T-cell (primary cell): ENCODE measurements at regions not wholly inside any gene's neighbourhood (a gene's known extent, or its start where the extent isn't known, plus 50 kb on each side); places are given as distances from the start of the nearest gene placed in this dataset.

Source experiments
- ATAC-seq, 4 experiments: fragments of 200-7000 bp in 3 of 4; fragments of 150-1000 bp in 1 of 4; cut with Tn5 transposase; replicated peaks in 1 of 4; 1 replicate in 3 of 4; 2 replicates in 1 of 4; pipeline ENCODE4 v1.10.0; 2021; ENCODE audit warnings: moderate library complexity in 3 of 4, mild to moderate bottlenecking in 2 of 4, moderate number of reproducible peaks in 1 of 4
- CTCF ChIA-PET, 2 donors: fragments of 300-600 bp; sonication (Branson Sonifier 250); formaldehyde crosslinking; loops; one replicate each; lab custom pipeline; 2022; ENCODE audit warnings: antibody characterized with exemption in 2 of 2; lab: Charles Lee
- POLR2A ChIA-PET, 2 donors: fragments of 300-600 bp; sonication (Branson Sonifier 250); formaldehyde crosslinking; loops; one replicate each; lab custom pipeline; 2022; ENCODE audit warnings: antibody characterized with exemption in 2 of 2; lab: Charles Lee
- DNase-seq, 35 experiments: peaks; one replicate each; pipeline versions ENCODE4 v3.0.0 to v3.0.0-alpha.2; 2013 to 2023
- H3K27ac ChIP-seq: one replicate; pipeline ENCODE4 v1.5.1; 2013; ENCODE audit warnings: low read length
- H3K27me3 ChIP-seq, 2 experiments: replicated peaks in 1 of 2; 1 replicate in 1 of 2; 2 replicates in 1 of 2; pipeline versions ENCODE4 v1.6.1 to v1.7.0; 2013; ENCODE audit warnings: low read length in 1 of 2, mixed read lengths in 1 of 2; ENCODE audit not compliant: control insufficient read depth in 2 of 2, insufficient read depth in 2 of 2; ENCODE audit errors: extremely low read depth in 1 of 2
- H3K36me3 ChIP-seq, 2 donors: 1 replicate in 1 of 2; 2 replicates in 1 of 2; pipeline versions ENCODE4 v1.6.1 to v1.7.0; 2013; ENCODE audit warnings: low read length in 1 of 2; ENCODE audit not compliant: control insufficient read depth in 2 of 2, insufficient read depth in 1 of 2; ENCODE audit errors: extremely low read depth in 1 of 2
- H3K4me1 ChIP-seq, 2 experiments: 1 replicate in 1 of 2; 2 replicates in 1 of 2; pipeline versions ENCODE4 v1.6.1 to v1.7.0; 2013; ENCODE audit warnings: low read length in 2 of 2, mixed read lengths in 1 of 2; ENCODE audit not compliant: insufficient read depth in 2 of 2, control insufficient read depth in 1 of 2; ENCODE audit errors: extremely low read depth in 1 of 2
- H3K4me3 ChIP-seq, 2 donors: 1 replicate in 1 of 2; 2 replicates in 1 of 2; pipeline versions ENCODE4 v1.5.1 to v1.7.0; 2013; ENCODE audit warnings: mild to moderate bottlenecking in 2 of 2, low read length in 1 of 2, moderate library complexity in 1 of 2; ENCODE audit not compliant: control insufficient read depth in 1 of 2; ENCODE audit errors: extremely low read depth in 1 of 2
- H3K9me3 ChIP-seq: 2 replicates; pipeline ENCODE4 v1.7.0; 2013
- H3K27ac Mint-ChIP-seq, 2 donors: one replicate each; pipeline ENCODE4 v1.8.0; 2020 to 2021; ENCODE audit warnings: mild to moderate bottlenecking in 2 of 2, mixed read lengths in 2 of 2
- H3K27me3 Mint-ChIP-seq, 2 donors: one replicate each; pipeline ENCODE4 v1.8.0; 2021 to 2022; ENCODE audit warnings: mixed read lengths in 2 of 2
- H3K36me3 Mint-ChIP-seq: one replicate; pipeline ENCODE4 v1.8.0; 2021; ENCODE audit warnings: mixed read lengths
- H3K4me1 Mint-ChIP-seq, 3 donors: one replicate each; pipeline ENCODE4 v1.8.0; 2020 to 2022; ENCODE audit warnings: mixed read lengths in 3 of 3, mild to moderate bottlenecking in 1 of 3
- H3K4me3 Mint-ChIP-seq, 3 donors: one replicate each; pipeline ENCODE4 v1.8.0; 2020 to 2022; ENCODE audit warnings: mild to moderate bottlenecking in 3 of 3, mixed read lengths in 3 of 3, moderate library complexity in 3 of 3
- H3K9me3 Mint-ChIP-seq, 3 donors: one replicate each; pipeline ENCODE4 v1.8.0; 2020 to 2022; ENCODE audit warnings: mixed read lengths in 3 of 3
- WGBS: methylation state at CpG from one replicate; pipeline ENCODE4 v1.1.5; 2013; ENCODE audit warnings: missing lambda C conversion rate; ENCODE audit not compliant: insufficient coverage; 5-methylcytosine and 5-hydroxymethylcytosine counted together

DNA sequence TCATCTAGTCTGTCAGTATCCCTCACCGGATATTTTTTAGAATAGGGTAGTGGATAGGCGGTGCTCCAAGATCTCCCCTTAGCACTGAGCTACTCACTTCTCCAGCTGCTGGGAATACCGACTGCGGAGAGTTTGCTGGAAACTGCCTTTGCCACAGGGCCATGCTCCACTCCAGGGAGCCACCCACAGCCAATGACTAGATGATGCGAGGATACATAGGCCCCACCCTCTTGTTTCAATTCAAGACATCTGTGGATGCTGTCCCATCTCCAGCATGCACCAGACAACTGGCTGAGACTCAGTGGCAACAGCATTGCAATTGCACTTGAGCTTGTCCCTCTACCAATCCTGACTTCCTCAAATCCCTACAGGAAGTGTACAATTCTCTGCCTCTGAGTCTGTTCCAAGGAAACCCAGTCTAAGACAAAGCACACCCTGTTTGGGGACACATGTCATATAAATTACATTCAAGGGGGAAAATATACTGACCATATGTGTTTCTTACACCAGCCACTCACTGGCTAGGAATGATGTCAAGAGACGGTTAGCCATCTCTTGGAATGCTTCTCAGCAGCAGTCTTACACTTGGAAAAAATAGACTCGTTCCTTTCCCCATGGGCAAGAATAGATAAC lies 312.6 kb upstream of the KIF2A start:
- H3K4me3 Mint-ChIP-seq = no peak overlapping the region
- Histone ChIP-seq H3K27ac (no peak overlapping the region), H3K4me3 (no peak overlapping the region), H3K27me3 (no peaks in the 10 kb centered on the region), H3K36me3 (no peaks in the 10 kb centered on the region), H3K4me1 (no peaks in the 10 kb centered on the region), H3K9me3 (no peaks in the 10 kb centered on the region)
- no peaks in the 10 kb centered on the region for H3K36me3 Mint-ChIP-seq
- no peaks in the 10 kb centered on the region for H3K27me3 Mint-ChIP-seq
- no peak for ATAC-seq
- H3K4me1 Mint-ChIP-seq = no peaks in the 10 kb centered on the region
- WGBS = 97% methylated on average over 3 of the region's 7 CpGs
- ChIA-PET CTCF (no interaction called here), POLR2A (no interaction called here)
- no peak overlapping the region for H3K27ac Mint-ChIP-seq
- no peak for DNase-seq
- H3K9me3 Mint-ChIP-seq = peaks cover 0 to under 1% (median 0%) of the 10 kb centered on the region in 3 donors

DNA sequence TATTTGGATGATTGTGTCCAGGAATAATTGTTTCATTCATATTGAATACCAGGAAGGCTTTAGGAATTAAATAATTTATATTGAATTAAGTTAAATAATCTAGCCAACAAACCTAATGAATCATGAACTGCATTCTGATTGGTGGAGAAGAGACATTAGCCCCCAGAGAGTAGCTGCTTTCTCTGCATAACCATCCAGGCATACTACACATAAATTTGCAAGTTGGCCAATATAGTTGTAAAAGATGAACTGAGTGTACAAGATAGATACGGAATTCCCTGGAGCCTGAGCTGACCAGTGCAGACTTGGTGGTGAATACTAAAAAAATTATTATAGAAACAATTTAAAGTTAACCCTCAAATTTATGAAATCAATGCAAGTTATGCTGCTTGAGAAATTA lies 311.8 kb upstream of the KIF2A start:
- POLR2A ChIA-PET = no interaction called here
- no CpG with 5 or more reads among the region's 1 CpG for WGBS
- no peaks in the 10 kb centered on the region for H3K4me1 ChIP-seq

DNA sequence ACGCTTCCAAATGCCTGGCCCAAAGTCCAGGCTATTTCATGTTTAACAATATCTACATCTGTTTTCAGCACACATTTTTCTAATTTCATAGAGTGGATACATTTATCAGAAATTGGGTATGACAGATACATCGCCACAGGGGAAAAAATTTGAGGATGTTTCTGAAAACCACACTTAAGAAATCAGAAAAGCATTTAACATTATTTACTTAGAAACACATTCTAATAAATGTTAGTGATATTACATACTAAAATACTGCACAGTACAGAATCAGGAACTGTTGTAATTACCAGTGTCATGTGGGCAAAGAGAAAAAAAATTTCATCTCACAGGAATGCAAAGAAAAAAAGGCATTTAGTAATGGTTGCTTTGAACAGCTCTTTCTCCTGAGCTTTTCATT lies 310.5 kb upstream of the KIF2A start:
- Mint-ChIP-seq H3K9me3 (peaks cover 0 to 4% (median 0%) of the 10 kb centered on the region in 3 donors), H3K27ac (no peak overlapping the region), H3K4me3 (no peak overlapping the region), H3K27me3 (no peaks in the 10 kb centered on the region), H3K36me3 (no peaks in the 10 kb centered on the region), H3K4me1 (no peaks in the 10 kb centered on the region)
- Histone ChIP-seq H3K4me1 (no peaks in the 10 kb centered on the region), H3K9me3 (no peaks in the 10 kb centered on the region), H3K27ac (no peak overlapping the region), H3K4me3 (no peak overlapping the region), H3K27me3 (no peaks in the 10 kb centered on the region), H3K36me3 (no peaks in the 10 kb centered on the region)
- POLR2A ChIA-PET = no interaction called here
- no CpG with 5 or more reads among the region's 2 CpGs for WGBS
- CTCF ChIA-PET = no interaction called here
- DNase-seq = no peak
- ATAC-seq = no peak

More for the DNA sequence above, 311.8 kb upstream of the KIF2A start:
- H3K4me1 Mint-ChIP-seq = no peaks in the 10 kb centered on the region
- DNase-seq = no peak
- H3K4me3 Mint-ChIP-seq = no peak overlapping the region
- no peaks in the 10 kb centered on the region for H3K27me3 Mint-ChIP-seq
- Histone ChIP-seq H3K4me3 (no peak overlapping the region), H3K27ac (no peak overlapping the region), H3K36me3 (no peaks in the 10 kb centered on the region), H3K9me3 (no peaks in the 10 kb centered on the region), H3K27me3 (no peaks in the 10 kb centered on the region)
- H3K27ac Mint-ChIP-seq = no peak overlapping the region
- no peak for ATAC-seq
- CTCF ChIA-PET = no interaction called here
- H3K9me3 Mint-ChIP-seq = peaks cover 0 to 4% (median 0%) of the 10 kb centered on the region in 3 donors
- H3K36me3 Mint-ChIP-seq = no peaks in the 10 kb centered on the region

DNA sequence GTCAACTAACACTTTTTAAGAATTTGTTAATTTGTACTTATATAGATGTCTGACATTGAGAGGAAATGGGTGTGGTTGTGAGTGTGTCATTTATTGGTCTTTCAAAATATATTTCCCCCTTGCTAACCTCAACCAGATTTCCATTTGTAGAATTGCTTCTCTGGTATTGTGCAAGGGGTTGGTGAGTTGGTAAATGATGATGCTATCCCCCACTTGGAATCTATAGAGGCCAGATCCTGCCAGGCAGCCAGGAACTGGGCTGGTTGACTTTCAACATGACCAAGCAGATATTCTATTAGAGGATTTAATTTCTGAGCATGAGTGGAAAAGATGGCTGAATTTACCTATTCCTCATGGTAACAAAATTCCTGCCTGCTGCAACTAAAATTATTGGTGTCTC lies 306.6 kb upstream of the KIF2A start:
- Histone ChIP-seq H3K4me3 (no peak overlapping the region), H3K27me3 (no peaks in the 10 kb centered on the region), H3K36me3 (no peaks in the 10 kb centered on the region), H3K27ac (no peak overlapping the region), H3K9me3 (no peaks in the 10 kb centered on the region), H3K4me1 (no peaks in the 10 kb centered on the region)
- DNase-seq = no peak
- Mint-ChIP-seq H3K27me3 (peaks cover 0 to 5% of the 10 kb centered on the region in 2 donors), H3K27ac (no peak overlapping the region), H3K36me3 (no peaks in the 10 kb centered on the region), H3K4me3 (no peak overlapping the region), H3K4me1 (no peaks in the 10 kb centered on the region), H3K9me3 (peaks cover 0 to 8% (median 0%) of the 10 kb centered on the region in 3 donors)
- ChIA-PET CTCF (no interaction called here), POLR2A (no interaction called here)
- no peak for ATAC-seq

DNA sequence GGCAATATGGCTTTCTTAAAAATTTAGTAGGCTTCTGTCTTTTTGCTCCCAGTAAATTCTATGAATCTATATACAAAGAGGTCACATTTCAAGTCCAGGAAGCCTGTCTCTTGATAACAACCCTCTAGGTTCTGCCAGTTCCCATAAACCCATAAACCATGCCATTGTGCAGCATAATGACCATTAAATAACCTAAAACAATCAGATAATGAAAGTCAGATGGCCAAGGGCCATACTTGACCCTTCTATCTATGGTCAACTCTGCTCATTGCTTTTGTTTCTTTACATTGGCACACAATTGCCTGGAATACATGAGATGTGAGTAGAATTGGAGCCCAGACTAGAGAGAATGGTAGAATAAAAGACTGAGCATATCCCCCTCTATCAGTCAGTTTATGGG lies 305.4 kb upstream of the KIF2A start:
- DNase-seq (no peak), ATAC-seq (no peak)
- ChIA-PET CTCF (no interaction called here), POLR2A (no interaction called here)
- Histone ChIP-seq H3K36me3 (no peaks in the 10 kb centered on the region), H3K27ac (no peak overlapping the region), H3K27me3 (no peaks in the 10 kb centered on the region), H3K4me1 (no peaks in the 10 kb centered on the region), H3K4me3 (no peak overlapping the region), H3K9me3 (no peaks in the 10 kb centered on the region)
- Mint-ChIP-seq H3K27me3 (peaks cover 0 to 13% of the 10 kb centered on the region in 2 donors), H3K27ac (no peak overlapping the region), H3K36me3 (no peaks in the 10 kb centered on the region), H3K4me1 (no peaks in the 10 kb centered on the region), H3K4me3 (no peak overlapping the region), H3K9me3 (peaks cover 0 to 8% (median 0%) of the 10 kb centered on the region in 3 donors)

DNA sequence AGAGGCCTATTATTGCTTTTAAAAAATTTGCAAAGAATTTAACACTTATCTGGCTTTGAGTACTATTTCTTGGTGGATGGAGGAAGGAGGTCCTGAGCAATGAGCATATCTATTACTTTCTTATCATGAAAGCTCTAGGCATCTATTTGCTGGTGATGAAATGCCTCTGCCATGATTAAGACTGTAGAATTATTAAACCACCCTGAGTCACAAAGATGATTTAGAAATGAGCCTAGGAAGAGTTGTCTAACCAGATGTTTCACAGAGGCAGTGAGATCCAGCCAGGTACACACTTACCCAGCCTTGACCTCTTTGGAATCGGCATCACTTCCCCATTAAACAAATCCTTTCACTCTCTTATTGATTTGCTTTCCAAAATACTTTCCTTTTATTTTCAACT lies 304.4 kb upstream of the KIF2A start:
- Histone ChIP-seq H3K27ac (no peak overlapping the region), H3K4me1 (no peaks in the 10 kb centered on the region), H3K9me3 (no peaks in the 10 kb centered on the region), H3K27me3 (no peaks in the 10 kb centered on the region), H3K36me3 (no peaks in the 10 kb centered on the region), H3K4me3 (no peak overlapping the region)
- Mint-ChIP-seq H3K27ac (no peak overlapping the region), H3K36me3 (no peaks in the 10 kb centered on the region), H3K4me1 (no peaks in the 10 kb centered on the region), H3K27me3 (peaks cover 0 to 14% of the 10 kb centered on the region in 2 donors), H3K9me3 (peaks cover 0 to 8% (median 0%) of the 10 kb centered on the region in 3 donors), H3K4me3 (no peak overlapping the region)
- 89% methylated on average over 1 of the region's 1 CpG for WGBS
- ATAC-seq (no peak), DNase-seq (no peak)
- ChIA-PET CTCF (no interaction called here), POLR2A (no interaction called here)

DNA sequence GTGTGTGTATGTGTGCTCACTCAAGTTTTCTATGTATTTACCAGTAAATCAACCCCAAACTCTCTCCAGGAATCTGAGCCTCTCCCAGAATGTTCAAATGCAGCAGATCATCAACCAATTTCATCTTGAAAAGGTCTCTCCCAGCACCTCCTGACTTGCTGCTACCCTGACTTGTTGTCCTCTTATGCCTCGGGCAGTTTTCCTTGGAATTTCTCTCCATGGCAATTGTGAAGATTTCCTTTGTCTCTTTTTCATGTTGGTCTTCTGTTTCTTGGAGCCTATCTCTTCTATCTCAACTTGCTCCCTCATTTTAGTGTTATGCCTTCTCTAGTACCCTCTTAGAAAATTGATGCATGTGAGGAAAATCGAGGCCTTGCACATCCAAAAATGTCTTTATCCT lies 303.6 kb upstream of the KIF2A start:
- no peaks in the 10 kb centered on the region for H3K4me1 Mint-ChIP-seq
- H3K36me3 ChIP-seq = no peaks in the 10 kb centered on the region
- H3K4me1 ChIP-seq = no peaks in the 10 kb centered on the region

More for the DNA sequence above, 303.6 kb upstream of the KIF2A start:
- no CpG with 5 or more reads among the region's 2 CpGs for WGBS
- Histone ChIP-seq H3K4me3 (no peak overlapping the region), H3K9me3 (no peaks in the 10 kb centered on the region), H3K27me3 (no peaks in the 10 kb centered on the region), H3K27ac (no peak overlapping the region)
- H3K36me3 Mint-ChIP-seq = no peaks in the 10 kb centered on the region
- peaks cover 0 to 8% (median 0%) of the 10 kb centered on the region in 3 donors for H3K9me3 Mint-ChIP-seq
- no peak for DNase-seq
- ChIA-PET CTCF (no interaction called here), POLR2A (no interaction called here)
- no peak overlapping the region for H3K27ac Mint-ChIP-seq
- ATAC-seq = no peak
- no peak overlapping the region for H3K4me3 Mint-ChIP-seq
- H3K27me3 Mint-ChIP-seq = peaks cover 0 to 14% of the 10 kb centered on the region in 2 donors
